K562 (cell line): ENCODE measurements at regions not wholly inside any gene's neighbourhood (a gene's known extent, or its start where the extent isn't known, plus 50 kb on each side); places are given as distances from the start of the nearest gene placed in this dataset.

Source experiments
- ATAC-seq: fragments of 200-7000 bp; cut with Tn5 transposase; 3 replicates; pipeline ENCODE4 v1.9.1; 2020; ENCODE audit warnings: moderate library complexity
- BruUV-seq: library from RNA; stranded (reverse); fragments of 400-500 nt; replicated peaks from 2 replicates; lab custom pipeline; 2021; lab: Mats Ljungman, UMichigan
- CTCF ChIA-PET: fragments of 300-600 bp; formaldehyde crosslinking; extraction: SDS; loops from one replicate; lab custom pipeline; 2021; ENCODE audit warnings: low intra/inter-chr PET ratio; lab: Yijun Ruan, JAX
- POLR2A ChIA-PET: fragments of 300-600, 350-650 bp; sonication (Branson Sonifier 250); formaldehyde crosslinking; extraction: SDS; loops from one replicate; lab custom pipeline; 2021; ENCODE audit warnings: antibody characterized with exemption, inconsistent platforms; lab: Yijun Ruan, JAX
- DNase-seq, 4 experiments: peaks; one replicate each; pipeline versions ENCODE4 v3.0.0 to v3.0.0-alpha.2; 2011 to 2018; ENCODE audit warnings: low spot score in 3 of 4, mixed read lengths in 3 of 4; ENCODE audit errors: extremely low read depth in 1 of 4
- FAIRE-seq: peaks from 2 replicates; lab custom pipeline; 2011; peaks lifted over from hg19 to GRCh38; lab: Jason Lieb, UNC
- H2AFZ ChIP-seq: 2 replicates; pipeline ENCODE4 v1.6.0; 2011; ENCODE audit warnings: low read depth, low read length, control low read depth, inconsistent platforms
- H3K27ac ChIP-seq: fragments of 200-600 bp; 3 replicates; pipeline ENCODE4 v1.8.0; 2011; ENCODE audit warnings: low read depth, mild to moderate bottlenecking, control low read depth, inconsistent platforms, low read length, moderate library complexity, mixed read lengths; ENCODE audit errors: extremely low read depth
- H3K27me3 ChIP-seq, 2 experiments: fragments of 300-600 bp in 1 of 2; 2 replicates in 1 of 2; 3 replicates in 1 of 2; pipeline versions ENCODE4 v1.6.0 to v1.8.0; 2011; ENCODE audit warnings: inconsistent platforms in 2 of 2, low read length in 2 of 2, mild to moderate bottlenecking in 1 of 2, mixed read lengths in 1 of 2, moderate library complexity in 1 of 2; ENCODE audit not compliant: control insufficient read depth in 2 of 2, insufficient read depth in 2 of 2
- H3K36me3 ChIP-seq: fragments of 300-600 bp; 3 replicates; pipeline ENCODE4 v1.8.0; 2011; ENCODE audit warnings: mild to moderate bottlenecking, low read length, inconsistent platforms; ENCODE audit not compliant: control insufficient read depth, insufficient read depth
- H3K4me1 ChIP-seq, 2 experiments: fragments of 200-600 bp in 1 of 2; replicated peaks in 1 of 2; 2 replicates in 1 of 2; 3 replicates in 1 of 2; pipeline versions ENCODE4 v1.5.1 to v1.8.0; 2011; ENCODE audit warnings: inconsistent platforms in 2 of 2, low read length in 2 of 2, mild to moderate bottlenecking in 1 of 2, mixed read lengths in 1 of 2, moderate library complexity in 1 of 2; ENCODE audit not compliant: control insufficient read depth in 2 of 2, insufficient read depth in 2 of 2
- H3K4me2 ChIP-seq: 2 replicates; pipeline ENCODE4 v1.6.1; 2011; ENCODE audit warnings: low read length, control low read depth, inconsistent platforms, mixed read lengths; ENCODE audit not compliant: insufficient read depth
- H3K4me3 ChIP-seq: fragments of 200-600 bp; sonication (generic), shearing (Covaris generic); 2 replicates; pipeline ENCODE4 v1.5.1; 2016; ENCODE audit warnings: control low read depth, inconsistent platforms
- H3K79me2 ChIP-seq: fragments of 200-600 bp; 3 replicates; pipeline ENCODE4 v1.8.0; 2011; ENCODE audit warnings: low read length, inconsistent platforms; ENCODE audit not compliant: control insufficient read depth, insufficient read depth
- H3K9ac ChIP-seq, 2 experiments: 2 replicates each; pipeline versions ENCODE4 v1.6.0 to v1.6.1; 2011; ENCODE audit warnings: low read depth in 2 of 2, low read length in 2 of 2, control low read depth in 1 of 2, inconsistent platforms in 1 of 2, mild to moderate bottlenecking in 1 of 2, mixed read lengths in 1 of 2; ENCODE audit not compliant: insufficient read depth in 1 of 2
- H3K9me1 ChIP-seq: one replicate; pipeline ENCODE4 v1.6.0; 2011; ENCODE audit warnings: inconsistent platforms, mild to moderate bottlenecking, low read length, moderate library complexity; ENCODE audit not compliant: control insufficient read depth, insufficient read depth
- H3K9me3 ChIP-seq: replicated peaks from 2 replicates; pipeline ENCODE4 v1.5.1; 2011; ENCODE audit warnings: low read depth, low read length, inconsistent platforms; ENCODE audit not compliant: control insufficient read depth, insufficient read depth
- H4K20me1 ChIP-seq: replicated peaks from 2 replicates; pipeline ENCODE4 v1.6.1; 2011; ENCODE audit warnings: low read length, inconsistent platforms, mixed read lengths; ENCODE audit not compliant: control insufficient read depth, insufficient read depth
- EGR1 ChIP-seq: fragments of 450-650 bp; conservative IDR thresholded peaks from 2 replicates; pipeline ENCODE4 v1.6.1; 2017; ENCODE audit warnings: mild to moderate bottlenecking
- PURB ChIP-seq: sonication (generic); formaldehyde crosslinking; IDR thresholded peaks from 2 replicates; pipeline ENCODE4 v1.9.0; 2021; ENCODE audit warnings: low read depth, mild to moderate bottlenecking, missing genetic modification reagents
- ZNF316 ChIP-seq: fragments of 450-650 bp; IDR thresholded peaks from 2 replicates; pipeline ENCODE4 v1.6.1; 2016
- WGBS: fragments of 100-300 bp; shearing (Covaris generic); methylation state at CpG from one replicate; pipeline ENCODE4 v1.1.6; 2016; ENCODE audit warnings: low coverage, mixed read lengths; ENCODE audit not compliant: insufficient coverage; ENCODE audit errors: missing lambda C conversion rate; 5-methylcytosine and 5-hydroxymethylcytosine counted together
- in situ Hi-C: fragments of 300-500 bp; cut with MboI; formaldehyde crosslinking; loops from 4 replicates; pipeline ENCODE4 v1.15.0; 2018; ENCODE audit warnings: inconsistent platforms, mixed read lengths
- intact Hi-C: fragments of 100-400 bp; cut with micrococcal nuclease; formaldehyde crosslinking; loops from 2 replicates; pipeline ENCODE4 v1.14.2; 2022

GRCh38 chr11:25655636-25656035 lies 676.3 kb upstream of the ANO3 start:
- Histone ChIP-seq H3K27me3 (no peaks in the 10 kb centered on the region), H3K9me1 (no peaks in the 10 kb centered on the region), H3K9ac (no peak overlapping the region), H3K9me3 (peaks cover 3% of the 10 kb centered on the region), H3K4me3 (no peak overlapping the region), H4K20me1 (no peaks in the 10 kb centered on the region), H2AFZ (no peak overlapping the region), H3K36me3 (no peaks in the 10 kb centered on the region), H3K27ac (no peak overlapping the region), H3K4me1 (no peaks in the 10 kb centered on the region), H3K4me2 (no peak overlapping the region), H3K79me2 (no peaks in the 10 kb centered on the region)
- intact Hi-C loops, result no loop called here
- DNase-seq (no peak), FAIRE-seq (no peak), ATAC-seq (no peak)
- TF ChIP-seq EGR1, result no peak
- ChIA-PET CTCF (no interaction called here), POLR2A (no interaction called here)
- no TSS peak for BruUV-seq
- WGBS, result 3% methylated on average over 2 of the region's 2 CpGs
- in situ Hi-C loops, result no loop called here

GRCh38 chr11:25658916-25659315 lies 673.0 kb upstream of the ANO3 start:
- ATAC-seq (no peak), FAIRE-seq (no peak), DNase-seq (no peak)
- ChIA-PET POLR2A (no interaction called here), CTCF (no interaction called here)
- Histone ChIP-seq H3K4me3 (no peak overlapping the region), H3K4me1 (no peaks in the 10 kb centered on the region), H3K36me3 (no peaks in the 10 kb centered on the region), H3K9me1 (no peaks in the 10 kb centered on the region), H3K27ac (no peak overlapping the region), H4K20me1 (no peaks in the 10 kb centered on the region), H3K79me2 (no peaks in the 10 kb centered on the region), H3K9me3 (no peaks in the 10 kb centered on the region), H3K4me2 (no peak overlapping the region), H3K27me3 (no peaks in the 10 kb centered on the region), H2AFZ (no peak overlapping the region), H3K9ac (no peak overlapping the region)
- TF ChIP-seq ZNF316 (0 out of 2 replicates have a peak, but pooled peaks have one; percentile 19), PURB (no peak)
- in situ Hi-C loops (no loop called here), intact Hi-C loops (no loop called here)
- BruUV-seq, result no TSS peak
- 0% methylated on average over 2 of the region's 2 CpGs for WGBS
